ENCODE measurements at regions not wholly inside any gene's neighbourhood (a gene's known extent, or its start where the extent isn't known, plus 50 kb on each side); places are given as distances from the start of the nearest gene placed in this dataset.
A peak's percentile ranks its signal among the peaks of the same experiment; 100 is the strongest.

DNA sequence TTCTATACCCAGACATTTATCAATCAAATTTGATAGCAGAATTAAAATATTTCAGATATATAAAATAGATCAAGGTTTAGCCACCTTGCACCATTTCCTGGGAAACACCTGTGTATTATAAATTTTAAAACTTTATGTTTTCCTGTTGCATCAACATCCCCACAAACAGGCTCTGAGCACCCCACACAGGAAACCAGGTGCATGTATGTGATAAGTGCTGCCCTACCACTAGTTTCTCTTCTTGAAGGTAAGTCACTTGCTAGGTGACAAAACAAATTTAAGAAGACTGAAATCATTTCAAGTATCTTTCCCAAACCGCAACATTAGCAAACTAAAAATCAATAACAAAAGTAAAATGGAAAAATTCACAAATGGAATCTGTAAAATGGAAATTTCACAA is 496.1 kb upstream of the CCDC54 start:
- DNase-seq (ENCODE audit: low read depth in 3 of 3, low spot score in 2 of 3): no peak

DNA sequence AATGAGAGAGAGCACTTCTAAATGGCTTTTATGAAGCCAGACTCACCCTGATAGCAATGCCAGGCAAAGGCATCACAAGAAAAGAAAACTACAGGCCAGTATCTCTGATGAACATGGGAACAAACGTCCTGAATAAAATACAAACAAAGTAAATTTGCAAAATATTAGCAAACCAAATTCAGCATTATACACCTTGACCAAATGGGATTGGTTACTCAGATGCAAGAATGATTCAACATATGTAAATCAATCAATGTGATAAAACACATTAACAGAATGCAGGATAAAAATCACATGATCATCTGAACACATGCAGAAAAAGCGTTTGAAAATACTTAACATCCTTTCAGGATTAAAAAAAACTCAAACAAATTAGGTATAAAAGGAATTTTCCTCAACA is 494.9 kb upstream of the CCDC54 start:
- DNase-seq (ENCODE audit: low read depth in 3 of 3, low spot score in 2 of 3): no peak

DNA sequence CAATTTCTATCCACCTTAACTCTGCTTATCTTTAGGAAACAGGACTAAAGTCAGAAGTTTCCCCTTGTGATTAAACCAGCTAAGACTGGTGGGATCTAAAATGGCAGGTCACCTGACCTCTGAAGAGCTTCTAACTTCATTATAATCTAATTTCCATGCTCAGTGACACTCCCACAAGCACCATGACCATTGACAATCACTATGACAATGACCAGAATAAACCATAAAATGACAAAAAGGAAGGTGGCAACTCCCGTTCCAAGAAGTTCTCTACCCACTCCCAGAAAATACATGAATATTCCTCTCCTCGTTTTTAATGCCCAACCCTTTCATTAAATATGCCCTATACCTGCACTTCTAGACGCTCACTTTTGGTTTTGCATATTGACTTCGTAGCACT is 471.2 kb upstream of the CCDC54 start:
- no peak for DNase-seq (ENCODE audit: low read depth in 3 of 3, low spot score in 2 of 3)

DNA sequence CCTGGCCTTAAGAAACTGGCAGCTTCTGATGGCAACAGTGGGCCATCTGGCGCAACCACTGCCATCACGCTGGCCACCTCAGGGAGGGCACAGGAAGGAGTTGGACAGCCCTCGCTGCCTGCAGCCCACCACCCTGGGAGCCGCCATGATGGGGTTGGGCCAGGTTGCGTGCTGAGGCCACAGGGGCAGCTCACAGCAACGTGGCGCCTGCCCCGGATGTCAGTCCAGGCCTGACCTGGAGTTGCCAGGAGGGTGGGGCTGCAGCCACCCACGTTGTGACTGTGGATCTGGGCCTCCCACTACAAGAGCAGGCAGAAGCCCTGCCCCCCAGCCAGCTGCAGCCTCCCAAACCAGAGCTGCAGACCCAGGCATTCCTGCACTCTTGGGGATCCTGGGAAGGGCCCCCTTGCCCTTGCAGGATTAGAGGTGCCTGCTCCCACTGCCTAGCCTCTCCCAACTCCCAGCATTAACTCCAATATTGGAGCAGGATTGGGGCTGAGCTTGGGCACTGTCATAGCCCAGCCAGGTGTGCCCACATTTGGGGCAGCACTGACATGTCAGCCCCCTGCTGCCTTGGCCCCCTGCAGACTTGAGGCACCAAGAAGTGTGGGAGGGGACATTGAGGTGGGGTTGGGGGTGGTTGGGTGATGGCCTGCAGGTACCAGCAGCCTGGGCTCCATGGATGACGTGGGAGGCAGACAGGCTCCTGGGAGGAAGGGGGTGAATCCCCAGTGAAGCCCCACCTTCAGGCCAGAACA is 468.9 kb upstream of the CCDC54 start:
- no peak for DNase-seq (ENCODE audit: low read depth in 3 of 3, low spot score in 2 of 3)

DNA sequence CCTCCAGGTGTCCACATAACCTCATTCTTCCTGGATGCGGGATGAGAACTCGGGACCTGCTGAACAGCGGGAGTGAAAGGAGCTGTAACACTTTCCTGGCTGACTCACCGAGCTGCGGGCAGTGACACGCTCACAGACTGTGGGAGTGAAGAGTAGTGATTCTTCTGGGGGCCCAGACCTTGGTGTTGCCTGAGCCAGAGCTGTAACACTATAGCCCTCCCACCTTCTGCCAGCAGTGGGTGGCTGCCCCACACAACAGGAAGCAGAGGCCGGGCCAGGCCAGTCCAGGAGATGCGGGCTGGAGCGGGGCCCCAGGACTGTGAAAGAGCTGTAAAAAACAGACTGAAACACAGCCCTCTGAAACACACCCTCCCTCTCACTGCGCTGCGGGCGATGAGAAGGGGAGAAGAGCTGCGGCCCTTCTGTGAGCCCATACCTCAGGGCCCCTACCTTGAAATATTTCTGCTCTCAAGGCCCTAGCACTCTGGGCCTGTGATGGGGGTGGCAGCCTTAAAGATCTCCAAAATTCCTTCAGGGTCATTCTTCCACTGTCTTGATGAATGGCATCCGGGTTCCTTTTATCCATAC is 464.0 kb upstream of the CCDC54 start:
- no peak for DNase-seq (ENCODE audit: low read depth in 3 of 3, low spot score in 2 of 3)

DNA sequence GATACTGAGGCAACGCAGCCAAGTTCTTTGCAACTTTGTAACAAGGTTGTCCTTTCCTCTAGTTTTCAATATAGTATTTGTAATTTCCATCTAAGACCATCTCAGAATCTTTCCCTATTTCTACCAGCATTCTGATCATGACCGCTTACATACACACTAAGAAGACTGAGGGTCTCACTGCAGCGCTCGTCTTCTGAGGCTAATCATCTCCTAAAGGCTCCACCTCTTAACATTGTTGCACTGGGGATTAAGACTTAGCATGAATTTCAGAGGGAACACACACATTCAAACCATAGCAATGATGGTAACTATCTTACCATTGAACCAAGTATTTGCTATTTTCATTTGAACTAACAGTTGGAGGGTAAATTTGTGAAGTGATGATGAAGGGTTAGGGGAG is 463.3 kb upstream of the CCDC54 start:
- DNase-seq (ENCODE audit: low read depth in 3 of 3, low spot score in 2 of 3): no peak

DNA sequence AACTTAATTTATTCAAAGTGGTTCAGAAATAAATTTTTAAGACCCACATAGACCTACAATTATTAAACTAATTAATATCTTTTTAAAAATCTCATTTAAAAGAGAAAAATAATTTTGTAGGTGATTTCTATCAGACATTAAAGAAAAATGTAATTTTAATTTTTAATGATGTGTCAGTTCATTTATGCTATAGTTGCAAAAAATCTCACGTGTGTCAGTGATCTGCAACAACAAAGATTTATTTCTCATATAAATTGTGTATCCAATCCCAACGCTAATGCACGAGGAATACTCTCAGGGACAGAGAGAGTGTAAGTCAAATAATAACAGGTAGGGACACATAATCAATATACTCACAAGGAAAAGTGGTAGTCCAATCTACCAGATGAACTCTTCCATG is 456.6 kb upstream of the CCDC54 start:
- DNase-seq (ENCODE audit: low read depth in 3 of 3, low spot score in 2 of 3): no peak

DNA sequence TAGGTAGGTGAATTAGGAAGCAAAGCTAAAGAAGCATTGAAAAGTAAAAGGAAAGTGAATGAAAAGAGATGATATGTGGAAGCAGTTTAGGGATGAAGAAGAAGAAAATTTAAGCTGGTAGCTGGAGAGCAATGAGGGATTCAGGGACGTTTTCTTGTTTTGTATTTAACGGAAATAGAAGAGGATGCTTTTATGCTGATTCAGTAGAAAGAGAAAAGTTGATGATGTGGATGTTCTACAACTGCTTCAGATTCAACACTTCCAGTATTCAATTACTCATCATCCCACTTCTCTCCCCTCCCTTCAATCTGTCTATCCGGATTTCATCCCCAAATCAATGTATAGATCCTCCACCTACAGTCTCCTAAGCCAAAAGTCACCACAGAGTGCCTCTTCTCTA is 448.2 kb upstream of the CCDC54 start:
- DNase-seq (ENCODE audit: low read depth in 3 of 3, low spot score in 2 of 3): no peak

DNA sequence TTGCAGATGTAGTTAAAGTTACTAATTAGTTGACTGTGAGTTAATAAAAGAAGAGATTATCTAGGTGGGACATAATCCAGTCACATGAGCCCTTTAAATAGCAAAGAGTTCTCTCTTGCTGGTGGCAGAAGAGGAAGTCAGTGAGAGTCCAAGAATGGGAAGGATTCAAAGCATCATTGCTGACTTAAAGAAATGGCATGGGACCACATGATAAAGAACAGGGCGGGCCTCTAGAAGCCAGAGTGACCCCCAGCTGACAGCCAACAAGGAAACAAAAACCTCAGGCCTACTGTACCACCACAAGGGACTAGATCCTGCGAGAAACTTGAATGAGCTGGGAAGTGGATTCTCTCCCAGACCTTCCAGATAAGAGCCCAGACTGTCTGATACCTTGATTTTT is 447.2 kb upstream of the CCDC54 start:
- no peak for DNase-seq (ENCODE audit: low read depth in 3 of 3, low spot score in 2 of 3)

DNA sequence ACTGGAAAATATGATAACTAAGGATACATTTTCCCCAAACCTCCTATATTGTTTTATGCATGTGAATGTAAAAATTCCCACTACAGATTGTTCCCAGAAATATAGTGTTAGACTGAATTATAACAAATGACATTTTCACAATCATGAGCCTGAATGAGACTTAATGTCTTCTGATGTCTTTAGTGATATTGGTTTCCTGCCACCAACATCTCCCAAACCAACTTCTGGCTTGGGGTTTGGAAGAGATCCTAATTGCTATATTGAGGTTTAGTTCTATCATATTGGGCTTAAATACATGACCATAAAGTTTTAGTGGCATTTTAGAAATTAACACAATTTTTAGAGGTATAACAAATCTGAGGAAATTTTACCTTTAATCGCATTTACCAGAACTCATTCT is 445.3 kb upstream of the CCDC54 start:
- no peak for DNase-seq (ENCODE audit: low read depth in 3 of 3, low spot score in 2 of 3)

DNA sequence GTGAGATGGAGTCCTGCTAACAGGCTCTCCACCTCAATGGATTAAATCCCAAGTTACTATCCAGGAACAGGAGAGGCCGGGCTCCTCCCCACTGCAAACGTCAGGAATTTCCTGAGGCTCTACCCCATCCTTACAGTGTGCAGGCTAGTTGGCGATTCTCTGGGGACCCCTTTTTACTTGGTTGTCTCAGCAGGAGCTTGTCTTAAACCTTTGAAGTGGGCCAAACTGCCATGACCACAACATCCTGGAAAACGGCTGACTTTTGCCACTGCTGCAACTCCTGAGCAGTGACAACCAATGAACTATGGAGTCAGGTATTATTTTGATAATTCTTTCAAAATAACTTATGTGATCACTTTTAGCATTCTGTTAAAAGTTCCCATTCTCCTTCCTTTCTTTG is 440.9 kb upstream of the CCDC54 start:
- DNase-seq (ENCODE audit: low read depth in 3 of 3, low spot score in 2 of 3): no peak

DNA sequence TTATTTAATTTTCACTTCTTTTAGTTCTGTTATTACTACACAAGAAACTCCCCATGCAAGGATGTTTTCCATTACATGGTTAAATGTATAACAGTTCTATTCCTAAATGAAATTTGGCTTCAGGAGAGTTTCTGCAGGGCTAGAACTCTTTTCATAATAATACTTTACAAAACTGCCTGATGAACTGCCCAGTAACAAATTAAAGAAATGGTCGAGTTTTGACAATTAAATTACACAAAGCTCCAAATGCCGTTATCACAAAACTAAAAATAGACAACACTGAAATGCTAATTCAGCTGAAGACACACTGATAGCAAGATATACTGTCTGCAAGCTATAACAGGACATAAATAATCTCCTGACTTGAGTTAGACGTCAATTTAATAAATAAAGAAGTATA is 435.2 kb upstream of the CCDC54 start:
- no peak for DNase-seq (ENCODE audit: low read depth in 3 of 3, low spot score in 2 of 3)

DNA sequence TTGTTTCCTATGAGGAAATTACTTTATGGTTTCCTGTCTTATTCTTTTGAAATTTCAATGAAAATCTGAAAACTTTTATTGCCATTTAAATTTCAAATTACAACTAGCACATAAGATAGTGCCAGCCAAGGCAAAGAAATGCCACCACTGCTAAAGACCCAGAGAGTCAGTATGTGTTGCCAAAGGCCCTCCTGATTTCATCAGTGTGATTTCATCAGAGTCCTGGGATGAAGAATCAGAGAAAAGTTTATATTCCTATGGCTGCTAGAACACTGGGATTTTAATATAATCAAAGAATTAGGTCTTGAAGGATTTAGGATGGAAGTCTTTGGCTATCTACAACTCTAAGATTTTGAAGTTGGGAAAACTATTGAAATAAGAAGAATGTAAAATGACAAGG is 434.2 kb upstream of the CCDC54 start:
- DNase-seq (ENCODE audit: low read depth in 3 of 3, low spot score in 2 of 3): no peak

DNA sequence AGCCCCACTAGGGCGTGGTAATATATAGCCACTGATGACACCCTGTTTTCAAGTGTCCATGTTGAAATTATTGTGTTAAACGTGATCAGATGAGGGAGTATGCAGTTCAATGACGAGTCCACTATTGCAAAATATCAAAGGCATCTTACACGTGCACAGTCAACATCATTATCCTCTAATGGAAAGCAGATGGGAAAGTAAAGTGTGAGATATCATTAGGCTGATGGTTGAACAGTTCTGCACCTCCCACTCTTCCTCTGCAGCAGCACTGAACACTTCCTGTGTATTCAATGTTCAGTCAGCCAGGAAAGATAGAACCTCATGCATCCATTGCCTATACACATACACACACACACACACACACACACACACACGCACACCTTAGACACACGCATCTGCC is 431.8 kb upstream of the CCDC54 start:
- DNase-seq (ENCODE audit: low read depth in 3 of 3, low spot score in 2 of 3): no peak

DNA sequence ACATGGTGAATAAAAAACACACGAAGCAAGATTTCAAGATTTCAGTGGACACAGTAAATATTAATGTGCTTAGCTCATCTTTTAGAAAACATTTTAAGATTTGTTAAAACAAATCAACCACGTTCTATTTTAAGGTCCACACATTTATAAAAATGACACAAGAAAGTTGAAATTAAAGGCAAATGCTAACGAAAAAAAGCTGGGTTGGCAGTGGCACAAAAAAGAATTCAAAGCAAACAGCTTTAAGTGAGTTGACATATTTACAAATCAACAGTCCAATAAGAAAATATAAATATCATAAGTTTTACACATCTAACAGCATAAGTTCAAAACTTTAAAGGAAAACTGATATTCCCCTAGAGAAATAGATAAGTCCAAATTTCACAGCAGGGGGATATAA is 430.4 kb upstream of the CCDC54 start:
- DNase-seq (ENCODE audit: low read depth in 3 of 3, low spot score in 2 of 3): no peak

DNA sequence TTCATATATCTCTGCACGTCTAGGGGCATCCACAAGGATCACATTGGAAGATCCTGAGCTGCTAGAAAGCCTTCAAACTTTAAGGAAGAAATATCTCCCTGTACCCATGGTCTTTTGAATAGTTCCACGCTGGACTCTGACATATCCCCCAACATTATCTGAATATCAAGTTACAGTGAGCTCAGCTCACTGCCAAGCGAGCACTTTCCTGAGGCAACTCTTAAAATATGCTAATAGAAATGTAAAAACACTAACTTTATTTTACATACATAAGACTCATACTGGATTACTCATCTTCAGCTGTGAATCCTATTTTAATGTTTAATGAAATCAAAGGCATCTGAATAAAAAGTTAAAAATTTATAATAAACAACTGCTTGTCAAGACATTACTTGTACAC is 420.2 kb upstream of the CCDC54 start:
- no peak for DNase-seq (ENCODE audit: low read depth in 3 of 3, low spot score in 2 of 3)

DNA sequence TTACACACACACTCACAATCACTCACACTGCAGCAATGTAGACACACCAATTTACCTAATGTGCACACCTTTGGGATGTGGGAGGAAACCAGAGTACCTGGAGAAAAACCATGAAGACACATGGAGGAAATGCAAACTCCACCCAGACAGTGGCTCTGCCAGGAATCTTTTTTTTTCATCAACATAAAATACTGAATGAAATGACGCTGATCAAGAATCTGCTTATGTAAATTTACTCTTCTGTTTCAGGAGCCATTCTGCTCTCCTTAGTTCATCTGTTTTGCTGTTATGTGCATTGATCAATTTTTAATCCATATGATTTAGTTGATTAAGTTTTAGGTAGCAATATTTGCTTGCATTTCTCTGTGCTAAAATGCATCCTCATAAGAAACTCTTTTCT is 414.2 kb upstream of the CCDC54 start:
- DNase-seq (ENCODE audit: low read depth in 3 of 3, low spot score in 2 of 3): no peak

DNA sequence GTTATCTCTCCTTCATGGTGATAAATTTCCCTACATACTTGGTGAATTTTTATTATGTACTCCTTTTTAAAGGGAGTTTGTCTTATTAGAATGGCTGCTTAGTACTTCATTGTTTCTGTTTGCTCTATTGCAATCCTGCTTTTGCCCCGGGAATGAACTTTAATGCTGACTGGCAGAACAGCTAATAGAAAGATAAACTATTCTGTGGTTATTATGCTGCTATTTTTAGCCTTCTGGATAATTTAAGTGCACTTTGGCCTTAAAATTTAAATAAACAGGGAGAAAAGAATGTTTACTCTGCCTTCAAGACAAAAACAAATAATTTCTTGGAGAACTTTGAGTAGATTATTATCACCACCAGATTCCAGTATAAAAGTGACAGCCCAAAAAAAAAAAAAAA is 413.8 kb upstream of the CCDC54 start:
- peak; percentile 16 to 38 (median 29) for DNase-seq (ENCODE audit: low read depth in 3 of 3, low spot score in 2 of 3)

DNA sequence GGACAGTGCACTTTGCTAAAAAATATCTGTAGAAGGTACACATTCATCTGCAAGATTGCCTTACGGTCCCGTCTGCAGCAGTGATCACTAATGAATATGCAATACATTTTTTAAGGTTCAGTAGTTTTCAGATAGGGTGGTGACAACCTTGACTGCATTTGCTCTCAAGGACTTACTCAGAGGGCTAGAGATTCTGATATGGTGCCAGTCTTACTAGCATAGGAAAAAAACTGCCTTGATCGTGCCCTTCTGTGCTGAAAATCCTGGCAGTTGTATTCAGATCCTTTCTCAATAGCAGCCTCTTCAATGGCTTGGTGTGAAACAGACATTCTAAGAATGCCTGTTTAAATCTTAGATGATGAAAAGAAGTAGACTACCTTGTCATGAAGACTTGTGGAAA is 411.9 kb upstream of the CCDC54 start:
- no peak for DNase-seq (ENCODE audit: low read depth in 3 of 3, low spot score in 2 of 3)

DNA sequence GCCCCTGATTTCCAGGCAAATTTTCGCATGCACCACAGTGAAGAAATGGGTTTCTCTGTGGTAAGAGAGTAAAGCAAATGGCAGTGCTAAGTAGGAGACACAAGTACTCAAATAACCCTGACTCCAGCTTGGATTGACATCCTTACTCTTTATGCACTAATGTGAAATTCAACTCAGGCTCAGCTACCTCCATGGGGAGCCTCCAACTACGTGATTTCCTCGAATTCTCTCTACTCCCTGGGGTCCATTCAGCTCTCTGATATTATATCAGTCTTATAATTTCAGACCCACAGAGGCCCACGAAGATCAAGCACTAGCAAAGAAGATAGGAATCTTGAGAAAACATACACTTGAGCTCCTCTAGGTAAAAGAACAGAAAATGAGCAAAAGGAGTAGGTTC is 407.6 kb upstream of the CCDC54 start:
- DNase-seq (ENCODE audit: low read depth in 3 of 3, low spot score in 2 of 3): no peak

DNA sequence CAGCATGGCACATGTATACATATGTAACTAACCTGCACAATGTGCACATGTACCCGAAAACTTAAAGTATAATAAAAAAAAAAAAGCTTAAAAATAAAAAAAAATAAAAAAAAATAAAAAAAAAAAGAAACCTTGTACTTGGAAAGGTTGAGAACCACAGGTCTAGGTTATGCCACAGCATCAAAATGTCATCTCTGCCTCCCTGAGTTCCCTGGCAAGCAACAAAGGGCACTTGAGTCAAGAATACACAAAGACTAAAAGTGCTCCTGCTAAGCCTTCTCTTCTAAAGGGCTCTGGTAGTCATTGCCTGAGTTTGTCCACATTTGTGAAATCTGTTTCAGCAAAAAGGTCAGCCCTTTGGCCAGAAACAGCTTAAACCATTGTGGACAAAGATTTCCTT is 395.8 kb upstream of the CCDC54 start:
- no peak for DNase-seq (ENCODE audit: low read depth in 3 of 3, low spot score in 2 of 3)

DNA sequence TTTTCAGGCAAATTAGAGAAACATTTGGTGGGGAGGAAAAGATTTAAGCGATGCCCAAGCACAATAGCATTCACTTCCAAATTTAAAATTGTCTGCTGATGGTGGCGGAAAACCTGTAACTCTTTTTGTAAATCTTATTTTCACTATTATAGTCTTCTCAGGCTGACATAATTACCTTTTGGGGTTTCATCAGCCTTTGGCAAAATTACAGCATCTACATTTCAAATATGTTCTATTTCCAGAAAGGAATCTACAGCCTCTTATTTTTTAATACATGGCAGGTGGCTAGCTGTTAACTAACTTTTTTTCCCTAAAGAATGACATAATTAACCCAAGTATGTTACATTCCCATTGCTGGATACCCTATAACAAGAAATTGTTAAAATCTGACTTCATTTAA is 391.5 kb upstream of the CCDC54 start:
- no peak for DNase-seq (ENCODE audit: low read depth in 3 of 3, low spot score in 2 of 3)
